Stomach (tissue), 4 donors: ENCODE measurements at regions not wholly inside any gene's neighbourhood (a gene's known extent, or its start where the extent isn't known, plus 50 kb on each side); places are given as distances from the start of the nearest gene placed in this dataset.

Experiments
- EP300 ChIP-seq: sonication (generic); formaldehyde crosslinking; IDR thresholded peaks from one replicate; pipeline ENCODE4 v1.6.1; 2017; ENCODE audit warnings: antibody characterized with exemption
- POLR2A ChIP-seq, 4 donors: fragments of 450-650 bp; IDR thresholded peaks; one replicate each; pipeline ENCODE4 v1.6.1; 2016; ENCODE audit warnings: antibody characterized with exemption in 4 of 4, control low read depth in 2 of 4, mild to moderate bottlenecking in 1 of 4, moderate library complexity in 1 of 4
- POLR2AphosphoS5 ChIP-seq, 3 donors: sonication (generic); formaldehyde crosslinking; IDR thresholded peaks; one replicate each; pipeline ENCODE4 v1.6.1; 2016; ENCODE audit warnings: antibody characterized with exemption in 3 of 3
- TF ChIP-seq, protein P1 (sequence below), 7 experiments: fragments of 450-650 bp in 4 of 7; fragments of 200-600 bp in 3 of 7; sonication (generic) in 3 of 7; IDR thresholded peaks; one replicate each; pipeline ENCODE4 v1.5.1; 2016 to 2019; ENCODE audit warnings: antibody characterized with exemption in 7 of 7, control low read depth in 2 of 7, mild to moderate bottlenecking in 1 of 7

DNA sequence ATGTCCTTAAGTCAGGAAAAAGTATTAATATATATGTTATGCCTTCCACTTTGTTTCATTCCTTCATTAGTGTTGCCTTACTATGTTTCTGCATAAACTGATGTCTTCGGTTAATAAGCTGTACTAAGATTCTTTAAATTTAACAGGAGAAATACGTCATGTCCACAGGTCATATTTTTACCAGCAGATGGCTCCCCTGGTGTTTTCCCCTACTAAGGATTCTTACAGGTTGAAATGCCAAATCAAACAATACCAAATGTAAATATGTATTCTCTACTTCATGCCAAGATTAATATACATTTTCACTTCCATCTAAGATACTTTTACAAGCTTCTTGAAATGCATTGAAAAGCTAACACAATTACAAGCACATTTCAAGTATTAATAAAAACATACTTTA lies 1602.1 kb downstream of the SI start:
- TF ChIP-seq, protein P1, sequence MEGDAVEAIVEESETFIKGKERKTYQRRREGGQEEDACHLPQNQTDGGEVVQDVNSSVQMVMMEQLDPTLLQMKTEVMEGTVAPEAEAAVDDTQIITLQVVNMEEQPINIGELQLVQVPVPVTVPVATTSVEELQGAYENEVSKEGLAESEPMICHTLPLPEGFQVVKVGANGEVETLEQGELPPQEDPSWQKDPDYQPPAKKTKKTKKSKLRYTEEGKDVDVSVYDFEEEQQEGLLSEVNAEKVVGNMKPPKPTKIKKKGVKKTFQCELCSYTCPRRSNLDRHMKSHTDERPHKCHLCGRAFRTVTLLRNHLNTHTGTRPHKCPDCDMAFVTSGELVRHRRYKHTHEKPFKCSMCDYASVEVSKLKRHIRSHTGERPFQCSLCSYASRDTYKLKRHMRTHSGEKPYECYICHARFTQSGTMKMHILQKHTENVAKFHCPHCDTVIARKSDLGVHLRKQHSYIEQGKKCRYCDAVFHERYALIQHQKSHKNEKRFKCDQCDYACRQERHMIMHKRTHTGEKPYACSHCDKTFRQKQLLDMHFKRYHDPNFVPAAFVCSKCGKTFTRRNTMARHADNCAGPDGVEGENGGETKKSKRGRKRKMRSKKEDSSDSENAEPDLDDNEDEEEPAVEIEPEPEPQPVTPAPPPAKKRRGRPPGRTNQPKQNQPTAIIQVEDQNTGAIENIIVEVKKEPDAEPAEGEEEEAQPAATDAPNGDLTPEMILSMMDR (IDR thresholded peaks at IDR 0.05): no peak
- TF ChIP-seq EP300: no peak
- TF ChIP-seq POLR2AphosphoS5 (IDR thresholded peaks at IDR 0.05): no peak
- TF ChIP-seq POLR2A (IDR thresholded peaks at IDR 0.05): no peak
